Endothelial cell (in vitro differentiated cells): ENCODE measurements at regions not wholly inside any gene's neighbourhood (a gene's known extent, or its start where the extent isn't known, plus 50 kb on each side); places are given as distances from the start of the nearest gene placed in this dataset.

Experiments used
- DNase-seq: peaks from one replicate; pipeline ENCODE4 v3.0.0; 2021; ENCODE audit warnings: low spot score
- H3K27ac Mint-ChIP-seq: one replicate; pipeline ENCODE4 v1.8.0; 2021; ENCODE audit warnings: mixed read lengths, inconsistent platforms; ENCODE audit not compliant: unreplicated experiment
- H3K27me3 Mint-ChIP-seq: one replicate; pipeline ENCODE4 v1.8.0; 2021; ENCODE audit warnings: mild to moderate bottlenecking, moderate library complexity, mixed read lengths, inconsistent platforms; ENCODE audit not compliant: unreplicated experiment
- H3K36me3 Mint-ChIP-seq: one replicate; pipeline ENCODE4 v1.8.0; 2021; ENCODE audit warnings: mild to moderate bottlenecking, low read depth, mixed read lengths, inconsistent platforms; ENCODE audit not compliant: unreplicated experiment
- H3K4me1 Mint-ChIP-seq: one replicate; pipeline ENCODE4 v1.8.0; 2021; ENCODE audit warnings: mild to moderate bottlenecking, mixed read lengths, inconsistent platforms; ENCODE audit not compliant: unreplicated experiment
- H3K4me3 Mint-ChIP-seq: one replicate; pipeline ENCODE4 v1.8.0; 2021; ENCODE audit warnings: mild to moderate bottlenecking, mixed read lengths, inconsistent platforms; ENCODE audit not compliant: unreplicated experiment
- H3K9me3 Mint-ChIP-seq: one replicate; pipeline ENCODE4 v1.8.0; 2021; ENCODE audit warnings: mixed read lengths, inconsistent platforms; ENCODE audit not compliant: unreplicated experiment
- TF ChIP-seq, protein P1 (sequence below): fragments of 200-600 bp; sonication (generic); IDR thresholded peaks from one replicate; pipeline ENCODE4 v1.5.0; 2021; ENCODE audit warnings: antibody characterized with exemption; ENCODE audit not compliant: unreplicated experiment

DNA sequence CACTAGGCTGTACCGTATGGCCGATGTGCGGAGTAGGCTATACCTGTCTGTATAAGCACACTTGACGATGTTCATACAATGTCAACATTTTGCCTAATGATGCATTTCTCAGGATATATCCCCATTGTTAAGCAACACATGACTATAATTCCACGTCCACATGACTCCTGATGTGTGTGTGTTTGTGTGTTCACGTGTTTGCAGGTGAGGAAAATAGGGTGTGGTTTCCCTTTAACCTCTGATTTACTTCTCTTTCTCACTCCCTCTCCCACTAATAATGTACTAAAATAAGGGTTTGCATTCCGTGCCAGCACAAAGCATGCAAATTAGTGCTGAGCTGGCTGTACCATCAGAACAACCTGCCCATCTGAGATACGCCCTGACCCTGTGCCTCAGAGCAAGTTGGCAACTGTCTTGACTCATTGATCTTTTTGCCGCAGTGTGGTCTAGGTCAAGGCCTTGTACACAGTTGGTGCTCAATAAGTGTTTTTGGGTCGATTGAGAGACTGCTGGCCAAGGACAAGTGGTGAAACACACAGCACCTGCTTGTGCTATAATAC is 64.6 kb upstream of the DOCK1 start:
- no peak overlapping the region for H3K4me3 Mint-ChIP-seq
- DNase-seq, result no peak
- TF ChIP-seq, protein P1, sequence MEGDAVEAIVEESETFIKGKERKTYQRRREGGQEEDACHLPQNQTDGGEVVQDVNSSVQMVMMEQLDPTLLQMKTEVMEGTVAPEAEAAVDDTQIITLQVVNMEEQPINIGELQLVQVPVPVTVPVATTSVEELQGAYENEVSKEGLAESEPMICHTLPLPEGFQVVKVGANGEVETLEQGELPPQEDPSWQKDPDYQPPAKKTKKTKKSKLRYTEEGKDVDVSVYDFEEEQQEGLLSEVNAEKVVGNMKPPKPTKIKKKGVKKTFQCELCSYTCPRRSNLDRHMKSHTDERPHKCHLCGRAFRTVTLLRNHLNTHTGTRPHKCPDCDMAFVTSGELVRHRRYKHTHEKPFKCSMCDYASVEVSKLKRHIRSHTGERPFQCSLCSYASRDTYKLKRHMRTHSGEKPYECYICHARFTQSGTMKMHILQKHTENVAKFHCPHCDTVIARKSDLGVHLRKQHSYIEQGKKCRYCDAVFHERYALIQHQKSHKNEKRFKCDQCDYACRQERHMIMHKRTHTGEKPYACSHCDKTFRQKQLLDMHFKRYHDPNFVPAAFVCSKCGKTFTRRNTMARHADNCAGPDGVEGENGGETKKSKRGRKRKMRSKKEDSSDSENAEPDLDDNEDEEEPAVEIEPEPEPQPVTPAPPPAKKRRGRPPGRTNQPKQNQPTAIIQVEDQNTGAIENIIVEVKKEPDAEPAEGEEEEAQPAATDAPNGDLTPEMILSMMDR, result no peak
- H3K9me3 Mint-ChIP-seq, result no peaks in the 10 kb centered on the region
- no peak overlapping the region for H3K27ac Mint-ChIP-seq
- peaks cover 2% of the 10 kb centered on the region for H3K27me3 Mint-ChIP-seq
- peaks cover 5% of the 10 kb centered on the region for H3K36me3 Mint-ChIP-seq
- H3K4me1 Mint-ChIP-seq, result peaks cover 14% of the 10 kb centered on the region

DNA sequence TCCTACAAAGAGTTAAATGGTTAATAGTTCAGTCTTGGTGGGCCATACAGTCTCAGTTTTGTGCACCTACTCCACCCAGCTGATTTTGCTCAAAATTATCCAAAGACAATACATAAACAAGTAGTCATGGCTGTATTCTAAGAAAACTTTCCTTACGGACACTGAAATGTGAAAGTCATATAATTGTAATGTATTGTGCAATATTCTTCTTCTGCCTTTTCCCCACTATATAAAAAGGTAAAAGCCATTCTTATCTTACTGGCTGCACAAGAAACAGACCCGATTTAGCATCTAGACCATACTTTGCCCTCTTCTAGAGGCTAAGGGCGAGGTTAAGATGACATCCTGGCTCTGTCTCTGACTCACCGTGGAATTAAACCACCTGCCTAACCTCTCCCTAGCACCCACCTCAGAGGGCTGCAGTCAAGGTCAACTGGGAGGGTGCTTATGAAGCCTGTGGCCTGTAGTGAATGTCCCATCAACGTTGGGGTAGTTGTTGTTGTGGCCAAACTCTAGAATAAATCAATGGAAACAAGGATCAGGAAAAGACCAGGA is 63.8 kb upstream of the DOCK1 start:
- DNase-seq, result no peak
- Mint-ChIP-seq H3K4me1 (peaks cover 14% of the 10 kb centered on the region), H3K4me3 (no peak overlapping the region), H3K27me3 (peaks cover 2% of the 10 kb centered on the region), H3K9me3 (no peaks in the 10 kb centered on the region), H3K27ac (no peak overlapping the region), H3K36me3 (peaks cover 5% of the 10 kb centered on the region)
- TF ChIP-seq, protein P1, result no peak

DNA sequence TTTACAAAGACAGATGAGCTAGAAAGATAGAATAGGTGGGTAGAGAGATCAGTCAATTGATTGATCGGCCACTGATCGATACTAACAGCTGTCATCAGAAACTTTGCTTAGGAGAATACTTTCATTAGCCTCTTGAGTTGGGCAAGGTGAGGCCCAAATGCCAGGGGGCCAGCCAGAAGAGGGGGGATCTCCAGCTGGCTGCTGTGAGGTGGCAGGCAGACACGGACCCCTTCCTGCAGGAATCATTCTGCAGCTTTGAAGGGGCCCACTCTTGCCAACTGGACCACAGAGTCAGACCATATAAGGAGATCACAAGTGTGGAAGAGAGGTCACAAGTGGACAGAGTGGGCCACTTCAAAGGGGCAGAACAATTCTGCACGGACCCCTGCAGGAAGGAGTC is 62.9 kb upstream of the DOCK1 start:
- Mint-ChIP-seq H3K4me3 (no peak overlapping the region), H3K36me3 (no peaks in the 10 kb centered on the region), H3K27ac (no peak overlapping the region), H3K27me3 (no peaks in the 10 kb centered on the region), H3K9me3 (no peaks in the 10 kb centered on the region), H3K4me1 (peaks cover 14% of the 10 kb centered on the region)
- TF ChIP-seq, protein P1, result no peak
- DNase-seq, result no peak

DNA sequence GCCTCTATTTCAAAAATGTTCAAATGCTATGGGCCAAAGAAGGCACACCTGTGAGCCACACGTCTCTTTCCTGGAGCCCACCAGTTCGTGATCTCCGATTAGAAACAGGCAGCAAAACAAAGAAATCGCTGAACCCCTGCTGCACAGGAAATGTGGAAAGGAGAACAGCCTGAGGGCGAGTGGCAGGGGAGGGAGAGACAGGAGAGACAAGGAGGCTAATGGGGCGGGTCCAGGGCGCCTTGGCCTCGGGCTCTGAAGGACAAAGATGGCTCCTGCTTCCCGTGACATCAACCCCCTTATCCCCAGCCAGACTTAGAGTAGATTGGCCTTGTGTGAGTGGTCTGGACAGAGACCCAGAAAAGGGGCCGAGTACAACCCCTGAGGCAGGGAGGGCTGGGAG is 62.4 kb upstream of the DOCK1 start:
- Mint-ChIP-seq H3K36me3 (no peaks in the 10 kb centered on the region), H3K4me3 (no peak overlapping the region), H3K4me1 (peaks cover 14% of the 10 kb centered on the region), H3K27me3 (no peaks in the 10 kb centered on the region), H3K27ac (no peak overlapping the region), H3K9me3 (no peaks in the 10 kb centered on the region)
- TF ChIP-seq, protein P1, result no peak
- DNase-seq, result no peak

DNA sequence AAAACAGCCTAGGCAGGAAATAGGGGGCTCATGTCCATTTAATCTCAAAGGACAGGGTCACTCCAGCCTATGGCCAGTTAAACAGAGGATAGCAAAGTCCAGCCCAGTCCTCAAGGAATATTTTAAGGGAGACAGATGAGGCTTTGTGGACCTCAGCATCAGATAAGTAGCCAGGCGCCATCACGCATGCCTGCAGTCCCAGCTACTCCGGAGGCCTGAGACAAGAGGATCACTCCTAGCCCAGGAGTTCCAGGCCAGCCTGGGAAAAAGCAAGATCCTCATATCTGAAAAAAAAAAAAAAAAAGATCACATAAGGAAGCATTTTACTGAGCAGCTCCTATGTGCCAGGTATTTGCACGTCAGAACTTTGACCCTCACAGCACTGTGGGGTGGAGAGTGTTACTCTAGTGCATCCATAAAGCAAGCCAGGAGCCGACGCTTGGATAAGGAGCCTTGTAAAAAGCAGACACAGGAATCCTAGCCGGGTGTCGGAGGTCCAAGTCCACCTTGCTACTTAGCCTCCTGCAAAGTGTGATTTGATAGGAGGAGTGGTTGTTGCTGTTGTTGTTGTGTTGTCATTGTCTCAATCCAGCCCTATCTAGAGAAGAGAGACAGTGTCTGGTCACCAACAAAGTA is 61.8 kb upstream of the DOCK1 start:
- Mint-ChIP-seq H3K27me3 (peaks cover 2% of the 10 kb centered on the region), H3K36me3 (no peaks in the 10 kb centered on the region), H3K9me3 (no peaks in the 10 kb centered on the region), H3K4me1 (peaks cover 14% of the 10 kb centered on the region), H3K27ac (no peak overlapping the region), H3K4me3 (no peak overlapping the region)
- TF ChIP-seq, protein P1, result no peak
- no peak for DNase-seq
